ENCODE measurements at regions not wholly inside any gene's neighbourhood (a gene's known extent, or its start where the extent isn't known, plus 50 kb on each side); places are given as distances from the start of the nearest gene placed in this dataset.
"Not testable (repeated sequence)": the region's sequence is repeated elsewhere in the genome, so short reads cannot be mapped to it uniquely, and the experiment has no call there.

GRCh38 chr1:147061880-147062279 lies 110.4 kb downstream of the PRKAB2 start:
- H3K9me3 ChIP-seq (ENCODE audit: control insufficient read depth in 1 of 2, insufficient read depth in 1 of 2, low read depth in 1 of 2, low read length in 2 of 2); H2AFZ ChIP-seq (ENCODE audit: low read depth, low read length, poor library complexity, severe bottlenecking); H3K4me3 ChIP-seq (replicated peaks in 1 of 2; ENCODE audit: low read depth in 1 of 2, low read length in 2 of 2); intact Hi-C loops (cut with micrococcal nuclease); RAD21 ChIA-PET (ENCODE audit: low non-redundant PET in 1 of 2, low total read pairs in 2 of 2, uncharacterized antibody in 2 of 2, unreplicated experiment in 2 of 2); H3K4me2 ChIP-seq (ENCODE audit: low read length); H3K36me3 ChIP-seq (ENCODE audit: control insufficient read depth in 1 of 2, insufficient read depth in 2 of 2, low read length in 2 of 2); H4K20me1 ChIP-seq (ENCODE audit: insufficient read depth); H3K79me2 ChIP-seq (ENCODE audit: insufficient read depth, low read length); CTCF ChIA-PET; H3K4me1 ChIP-seq (ENCODE audit: control insufficient read depth in 1 of 2, insufficient read depth in 2 of 2, low read length in 2 of 2); ATAC-seq; H3K9ac ChIP-seq (ENCODE audit: low read length); H3K27ac ChIP-seq (ENCODE audit: low read depth, low read length); H3K9me2 ChIP-seq (ENCODE audit: insufficient read depth); H3K27me3 ChIP-seq (ENCODE audit: insufficient read depth, low read length); POLR2A ChIA-PET; DNase-seq (ENCODE audit: low read depth, low spot score); BruUV-seq (replicated peaks): not testable (repeated sequence)

GRCh38 chr1:147053269-147053668 lies 115.1 kb downstream of the NBPF12 start:
- TF ChIP-seq EGR1 (IDR thresholded peaks at IDR 0.05; ENCODE audit: low read depth), result no peak
- TF ChIP-seq CEBPB (IDR thresholded peaks at IDR 0.05; ENCODE audit: low read depth), result no peak
- TF ChIP-seq CTCF (IDR thresholded peaks at IDR 0.05 in 2 of 3, conservative IDR thresholded peaks at IDR 0.05 in 1 of 3; ENCODE audit: borderline replicate concordance in 1 of 3, insufficient read depth in 1 of 3, low read depth in 2 of 3, low read length in 2 of 3), result no peak
- no peak for TF ChIP-seq YY1 (IDR thresholded peaks at IDR 0.05; ENCODE audit: extremely low read depth, insufficient replicate concordance, low read depth, low read length)
- no peak for TF ChIP-seq MAX (IDR thresholded peaks at IDR 0.05)
- TF ChIP-seq FOSL1 (IDR thresholded peaks at IDR 0.05; ENCODE audit: low read depth), result no peak
- no peak for TF ChIP-seq ELF1 (IDR thresholded peaks at IDR 0.05; ENCODE audit: borderline replicate concordance, low read depth)
- no peak for TF ChIP-seq TCF7L2 (IDR thresholded peaks at IDR 0.05; ENCODE audit: borderline replicate concordance, extremely low read depth, insufficient read depth, insufficient read length)
- TF ChIP-seq POLR2AphosphoS5 (IDR thresholded peaks at IDR 0.05; ENCODE audit: low read depth, low read length), result no peak
- TF ChIP-seq RAD21 (IDR thresholded peaks at IDR 0.05; ENCODE audit: low read depth), result no peak
- TF ChIP-seq POLR2A (IDR thresholded peaks at IDR 0.05; ENCODE audit: borderline replicate concordance, extremely low read depth, insufficient read depth, insufficient read length), result no peak
- Histone ChIP-seq H3K36me3 (ENCODE audit: control insufficient read depth in 1 of 2, insufficient read depth in 2 of 2, low read length in 2 of 2) (no peaks in the 10 kb centered on the region), H3K9ac (ENCODE audit: low read length) (no peak overlapping the region), H3K9me3 (ENCODE audit: control insufficient read depth in 1 of 2, insufficient read depth in 1 of 2, low read depth in 1 of 2, low read length in 2 of 2) (no peaks in the 10 kb centered on the region), H3K4me1 (ENCODE audit: control insufficient read depth in 1 of 2, insufficient read depth in 2 of 2, low read length in 2 of 2) (no peaks in the 10 kb centered on the region), H3K27ac (ENCODE audit: low read depth, low read length) (no peak overlapping the region), H3K9me2 (ENCODE audit: insufficient read depth) (no peaks in the 10 kb centered on the region), H2AFZ (ENCODE audit: low read depth, low read length, poor library complexity, severe bottlenecking) (no peak overlapping the region), H3K4me3 (replicated peaks in 1 of 2; ENCODE audit: low read depth in 1 of 2, low read length in 2 of 2) (no peak overlapping the region), H3K4me2 (ENCODE audit: low read length) (no peak overlapping the region), H4K20me1 (ENCODE audit: insufficient read depth) (no peaks in the 10 kb centered on the region), H3K79me2 (ENCODE audit: insufficient read depth, low read length) (no peaks in the 10 kb centered on the region), H3K27me3 (ENCODE audit: insufficient read depth, low read length) (peaks cover 9% of the 10 kb centered on the region; the same call in 1 of the 2 replicates)
- POLR2A ChIA-PET, result no interaction called here
- ATAC-seq (no peak), DNase-seq (ENCODE audit: low read depth, low spot score) (no peak)
- CTCF ChIA-PET, result no interaction called here
- RAD21 ChIA-PET (ENCODE audit: low non-redundant PET in 1 of 2, low total read pairs in 2 of 2, uncharacterized antibody in 2 of 2, unreplicated experiment in 2 of 2), result no interaction called here
- intact Hi-C loops (cut with micrococcal nuclease), result no loop called here
- BruUV-seq (replicated peaks), result no TSS peak
